Panc1 (cell line): ENCODE measurements at regions not wholly inside any gene's neighbourhood (a gene's known extent, or its start where the extent isn't known, plus 50 kb on each side); places are given as distances from the start of the nearest gene placed in this dataset.

Experiments
- POLR2AphosphoS5 ChIP-seq: IDR thresholded peaks from 2 replicates; pipeline ENCODE4 v1.6.1; 2012; ENCODE audit warnings: mild to moderate bottlenecking, low read depth, low read length, moderate library complexity
- TF ChIP-seq, protein P1 (sequence below), 2 experiments: IDR thresholded peaks; 2 replicates each; pipeline ENCODE4 v1.6.1; 2011 to 2012; ENCODE audit warnings: low read depth in 2 of 2, control low read depth in 1 of 2, low read length in 1 of 2, mild to moderate bottlenecking in 1 of 2, moderate library complexity in 1 of 2; ENCODE audit not compliant: insufficient read depth in 1 of 2
- TF ChIP-seq, protein P2 (sequence below): fragments of 450-650 bp; IDR thresholded peaks from 2 replicates; pipeline ENCODE4 v1.5.1; 2017; ENCODE audit warnings: mild to moderate bottlenecking

DNA sequence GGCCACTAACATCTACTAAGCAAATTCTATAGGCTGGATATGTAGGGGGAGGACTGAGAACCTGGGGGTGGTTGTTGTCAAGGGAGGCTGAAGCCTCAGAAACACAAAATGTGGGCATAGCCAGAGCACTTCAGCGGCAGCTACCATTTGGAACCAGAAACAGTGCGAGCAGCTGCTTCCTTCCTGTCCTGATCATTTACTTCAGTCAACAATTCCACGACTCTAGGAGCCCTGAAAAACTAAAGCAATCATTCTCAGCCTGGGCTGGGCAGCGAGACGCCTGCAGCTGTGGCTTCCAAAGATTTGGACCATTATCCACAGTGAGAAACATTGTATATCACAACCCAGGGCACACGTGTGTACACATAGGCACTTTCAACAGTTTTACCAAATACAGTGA lies 93.9 kb upstream of the WSCD1 start:
- TF ChIP-seq, protein P1, sequence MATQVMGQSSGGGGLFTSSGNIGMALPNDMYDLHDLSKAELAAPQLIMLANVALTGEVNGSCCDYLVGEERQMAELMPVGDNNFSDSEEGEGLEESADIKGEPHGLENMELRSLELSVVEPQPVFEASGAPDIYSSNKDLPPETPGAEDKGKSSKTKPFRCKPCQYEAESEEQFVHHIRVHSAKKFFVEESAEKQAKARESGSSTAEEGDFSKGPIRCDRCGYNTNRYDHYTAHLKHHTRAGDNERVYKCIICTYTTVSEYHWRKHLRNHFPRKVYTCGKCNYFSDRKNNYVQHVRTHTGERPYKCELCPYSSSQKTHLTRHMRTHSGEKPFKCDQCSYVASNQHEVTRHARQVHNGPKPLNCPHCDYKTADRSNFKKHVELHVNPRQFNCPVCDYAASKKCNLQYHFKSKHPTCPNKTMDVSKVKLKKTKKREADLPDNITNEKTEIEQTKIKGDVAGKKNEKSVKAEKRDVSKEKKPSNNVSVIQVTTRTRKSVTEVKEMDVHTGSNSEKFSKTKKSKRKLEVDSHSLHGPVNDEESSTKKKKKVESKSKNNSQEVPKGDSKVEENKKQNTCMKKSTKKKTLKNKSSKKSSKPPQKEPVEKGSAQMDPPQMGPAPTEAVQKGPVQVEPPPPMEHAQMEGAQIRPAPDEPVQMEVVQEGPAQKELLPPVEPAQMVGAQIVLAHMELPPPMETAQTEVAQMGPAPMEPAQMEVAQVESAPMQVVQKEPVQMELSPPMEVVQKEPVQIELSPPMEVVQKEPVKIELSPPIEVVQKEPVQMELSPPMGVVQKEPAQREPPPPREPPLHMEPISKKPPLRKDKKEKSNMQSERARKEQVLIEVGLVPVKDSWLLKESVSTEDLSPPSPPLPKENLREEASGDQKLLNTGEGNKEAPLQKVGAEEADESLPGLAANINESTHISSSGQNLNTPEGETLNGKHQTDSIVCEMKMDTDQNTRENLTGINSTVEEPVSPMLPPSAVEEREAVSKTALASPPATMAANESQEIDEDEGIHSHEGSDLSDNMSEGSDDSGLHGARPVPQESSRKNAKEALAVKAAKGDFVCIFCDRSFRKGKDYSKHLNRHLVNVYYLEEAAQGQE (IDR thresholded peaks at IDR 0.05; ENCODE audit: insufficient read depth in 1 of 2, low read depth in 2 of 2, low read length in 1 of 2) = no peak
- TF ChIP-seq POLR2AphosphoS5 = no peak
- TF ChIP-seq, protein P2, sequence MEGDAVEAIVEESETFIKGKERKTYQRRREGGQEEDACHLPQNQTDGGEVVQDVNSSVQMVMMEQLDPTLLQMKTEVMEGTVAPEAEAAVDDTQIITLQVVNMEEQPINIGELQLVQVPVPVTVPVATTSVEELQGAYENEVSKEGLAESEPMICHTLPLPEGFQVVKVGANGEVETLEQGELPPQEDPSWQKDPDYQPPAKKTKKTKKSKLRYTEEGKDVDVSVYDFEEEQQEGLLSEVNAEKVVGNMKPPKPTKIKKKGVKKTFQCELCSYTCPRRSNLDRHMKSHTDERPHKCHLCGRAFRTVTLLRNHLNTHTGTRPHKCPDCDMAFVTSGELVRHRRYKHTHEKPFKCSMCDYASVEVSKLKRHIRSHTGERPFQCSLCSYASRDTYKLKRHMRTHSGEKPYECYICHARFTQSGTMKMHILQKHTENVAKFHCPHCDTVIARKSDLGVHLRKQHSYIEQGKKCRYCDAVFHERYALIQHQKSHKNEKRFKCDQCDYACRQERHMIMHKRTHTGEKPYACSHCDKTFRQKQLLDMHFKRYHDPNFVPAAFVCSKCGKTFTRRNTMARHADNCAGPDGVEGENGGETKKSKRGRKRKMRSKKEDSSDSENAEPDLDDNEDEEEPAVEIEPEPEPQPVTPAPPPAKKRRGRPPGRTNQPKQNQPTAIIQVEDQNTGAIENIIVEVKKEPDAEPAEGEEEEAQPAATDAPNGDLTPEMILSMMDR = no peak
